ENCODE measurements at regions not wholly inside any gene's neighbourhood (a gene's known extent, or its start where the extent isn't known, plus 50 kb on each side); places are given as distances from the start of the nearest gene placed in this dataset.

GRCh38 chr4:32199639-32200038, 1479.5 kb downstream of the PCDH7 start:
- TF ChIP-seq POLR2A (IDR thresholded peaks at IDR 0.05) (no peak), CTCF (IDR thresholded peaks at IDR 0.05 in 4 of 5, conservative IDR thresholded peaks at IDR 0.05 in 1 of 5) (no peak)
- no peak overlapping the region for H3K27ac ChIP-seq
- intact Hi-C loops (cut with DNase I; ENCODE audit: low total_unique reads) (no loop called here), in situ Hi-C loops (cut with MboI; ENCODE audit: low sequenced_read_pairs in 4 of 4) (no loop called here)
- H3K9me3 ChIP-seq: no peaks in the 10 kb centered on the region
- H3K4me3 ChIP-seq: no peak overlapping the region
- no peaks in the 10 kb centered on the region for H3K27me3 ChIP-seq
- ATAC-seq: no peak
- H3K36me3 ChIP-seq: no peaks in the 10 kb centered on the region
- no peak for DNase-seq
- no peaks in the 10 kb centered on the region for H3K4me1 ChIP-seq

- in situ Hi-C loops (cut with MboI; ENCODE audit: low sequenced_read_pairs in 4 of 4): no loop called here
- ATAC-seq: no peak
- no peak for TF ChIP-seq POLR2A (IDR thresholded peaks at IDR 0.05)
- no peak for TF ChIP-seq CTCF (IDR thresholded peaks at IDR 0.05 in 4 of 5, conservative IDR thresholded peaks at IDR 0.05 in 1 of 5)
Measured at GRCh38 chr4:32203340-32203739, 1483.2 kb downstream of the PCDH7 start.

GRCh38 chr4:32206756-32207155, 1486.6 kb downstream of the PCDH7 start:
- Histone ChIP-seq H3K4me3 (no peak overlapping the region), H3K27me3 (no peaks in the 10 kb centered on the region), H3K36me3 (no peaks in the 10 kb centered on the region), H3K9me3 (no peaks in the 10 kb centered on the region), H3K4me1 (no peaks in the 10 kb centered on the region), H3K27ac (no peak overlapping the region)
- in situ Hi-C loops (cut with MboI; ENCODE audit: low sequenced_read_pairs in 4 of 4): no loop called here
- no peak for ATAC-seq
- no peak for DNase-seq
- TF ChIP-seq CTCF (IDR thresholded peaks at IDR 0.05 in 4 of 5, conservative IDR thresholded peaks at IDR 0.05 in 1 of 5): no peak
- TF ChIP-seq POLR2A (IDR thresholded peaks at IDR 0.05): no peak
- intact Hi-C loops (cut with DNase I; ENCODE audit: low total_unique reads): no loop called here

More at GRCh38 chr4:32203340-32203739, 1483.2 kb downstream of the PCDH7 start:
- Histone ChIP-seq H3K9me3 (no peaks in the 10 kb centered on the region), H3K27ac (no peak overlapping the region), H3K4me3 (no peak overlapping the region), H3K4me1 (no peaks in the 10 kb centered on the region), H3K27me3 (no peaks in the 10 kb centered on the region), H3K36me3 (no peaks in the 10 kb centered on the region)
- intact Hi-C loops (cut with DNase I; ENCODE audit: low total_unique reads): no loop called here
- no peak for DNase-seq

- DNase-seq (no peak), ATAC-seq (no peak)
- H3K4me1 ChIP-seq: no peaks in the 10 kb centered on the region
- H3K9me3 ChIP-seq: no peaks in the 10 kb centered on the region
- no peaks in the 10 kb centered on the region for H3K27me3 ChIP-seq
- H3K27ac ChIP-seq: no peak overlapping the region
- no peak overlapping the region for H3K4me3 ChIP-seq
- in situ Hi-C loops (cut with MboI; ENCODE audit: low sequenced_read_pairs in 4 of 4) (no loop called here), intact Hi-C loops (cut with DNase I; ENCODE audit: low total_unique reads) (no loop called here)
- TF ChIP-seq POLR2A (IDR thresholded peaks at IDR 0.05): no peak
- no peak for TF ChIP-seq CTCF (IDR thresholded peaks at IDR 0.05 in 4 of 5, conservative IDR thresholded peaks at IDR 0.05 in 1 of 5)
- no peaks in the 10 kb centered on the region for H3K36me3 ChIP-seq
Measured at GRCh38 chr4:32207456-32207855, 1487.3 kb downstream of the PCDH7 start.

GRCh38 chr4:32215277-32215676, 1495.1 kb downstream of the PCDH7 start:
- no peak for DNase-seq
- intact Hi-C loops (cut with DNase I; ENCODE audit: low total_unique reads): no loop called here

More at GRCh38 chr4:32215277-32215676, 1495.1 kb downstream of the PCDH7 start:
- ATAC-seq: no peak
- in situ Hi-C loops (cut with MboI; ENCODE audit: low sequenced_read_pairs in 4 of 4): no loop called here
- Histone ChIP-seq H3K27me3 (no peaks in the 10 kb centered on the region), H3K9me3 (no peaks in the 10 kb centered on the region), H3K27ac (no peak overlapping the region), H3K36me3 (no peaks in the 10 kb centered on the region), H3K4me3 (no peak overlapping the region), H3K4me1 (no peaks in the 10 kb centered on the region)
- no peak for TF ChIP-seq CTCF (IDR thresholded peaks at IDR 0.05 in 4 of 5, conservative IDR thresholded peaks at IDR 0.05 in 1 of 5)
- TF ChIP-seq POLR2A (IDR thresholded peaks at IDR 0.05): no peak
